Keratinocyte (primary cell): ENCODE measurements at regions not wholly inside any gene's neighbourhood (a gene's known extent, or its start where the extent isn't known, plus 50 kb on each side); places are given as distances from the start of the nearest gene placed in this dataset.

Experiments
- DNase-seq: peaks from one replicate; pipeline ENCODE4 v3.0.0-alpha.2; 2011; ENCODE audit warnings: low read depth, missing footprints, low spot score
- FAIRE-seq: peaks from 2 replicates; lab custom pipeline; 2011; peaks lifted over from hg19 to GRCh38; lab: Jason Lieb, UNC
- H2AFZ ChIP-seq: 2 replicates; pipeline ENCODE4 v1.6.0; 2012; ENCODE audit warnings: low read length, control low read depth, inconsistent platforms; ENCODE audit not compliant: control insufficient read depth
- H3K27ac ChIP-seq: 2 replicates; pipeline ENCODE4 v1.5.1; 2011; ENCODE audit warnings: low read length; ENCODE audit not compliant: control insufficient read depth, insufficient read depth
- H3K27me3 ChIP-seq: 3 replicates; pipeline ENCODE4 v1.6.0; 2011; ENCODE audit warnings: low read length; ENCODE audit not compliant: control insufficient read depth, insufficient read depth; ENCODE audit errors: extremely low read depth
- H3K36me3 ChIP-seq, 2 experiments: 2 replicates in 1 of 2; 3 replicates in 1 of 2; pipeline ENCODE4 v1.5.1; 2011; ENCODE audit warnings: low read length in 2 of 2, mild to moderate bottlenecking in 1 of 2; ENCODE audit not compliant: control insufficient read depth in 2 of 2, insufficient read depth in 2 of 2; ENCODE audit errors: extremely low read depth in 1 of 2
- H3K4me1 ChIP-seq: 3 replicates; pipeline ENCODE4 v1.5.1; 2011; ENCODE audit warnings: low read length; ENCODE audit not compliant: control insufficient read depth, insufficient read depth; ENCODE audit errors: extremely low read depth
- H3K4me2 ChIP-seq: 3 replicates; pipeline ENCODE4 v1.6.0; 2011; ENCODE audit warnings: low read depth, low read length; ENCODE audit not compliant: control insufficient read depth, insufficient read depth; ENCODE audit errors: extremely low read depth
- H3K4me3 ChIP-seq, 3 experiments: fragments of 200-600 bp in 1 of 3; sonication (generic) in 1 of 3; 2 replicates in 2 of 3; 3 replicates in 1 of 3; pipeline ENCODE4 v1.5.1; 2011 to 2016; ENCODE audit warnings: low read length in 3 of 3, mild to moderate bottlenecking in 3 of 3, control low read depth in 2 of 3, inconsistent platforms in 1 of 3, low read depth in 1 of 3, mixed read lengths in 1 of 3, mixed run types in 1 of 3, moderate library complexity in 1 of 3; ENCODE audit not compliant: control insufficient read depth in 2 of 3, insufficient read depth in 2 of 3; ENCODE audit errors: extremely low read depth in 1 of 3
- H3K79me2 ChIP-seq: 2 replicates; pipeline ENCODE4 v1.6.0; 2012; ENCODE audit warnings: low read length; ENCODE audit not compliant: control insufficient read depth, insufficient read depth
- H3K9ac ChIP-seq: 3 replicates; pipeline ENCODE4 v1.6.0; 2011; ENCODE audit warnings: low read length; ENCODE audit not compliant: control insufficient read depth, insufficient read depth; ENCODE audit errors: extremely low read depth
- H3K9me1 ChIP-seq: 3 replicates; pipeline ENCODE4 v1.6.0; 2011; ENCODE audit warnings: low read length; ENCODE audit not compliant: control insufficient read depth, insufficient read depth; ENCODE audit errors: extremely low read depth
- H3K9me3 ChIP-seq: 2 replicates; pipeline ENCODE4 v1.5.1; 2012; ENCODE audit warnings: low read depth, low read length; ENCODE audit not compliant: control insufficient read depth
- H4K20me1 ChIP-seq: 3 replicates; pipeline ENCODE4 v1.6.0; 2011; ENCODE audit warnings: low read length; ENCODE audit not compliant: control insufficient read depth, insufficient read depth; ENCODE audit errors: extremely low read depth
- EZH2 ChIP-seq: IDR thresholded peaks from one replicate; pipeline ENCODE4 v1.6.1; 2012; ENCODE audit warnings: inconsistent platforms, mild to moderate bottlenecking, low read length, moderate library complexity
- dilution Hi-C: fragments of 300-500 bp; cut with MboI; formaldehyde crosslinking; loops from one replicate; pipeline ENCODE4 v1.7.0; 2020; ENCODE audit warnings: low sequenced_read_pairs; ENCODE audit not compliant: extremely low pct_ligation_motif_present
- TF ChIP-seq, protein P1 (sequence below), 3 experiments: IDR thresholded peaks in 1 of 3; conservative IDR thresholded peaks in 1 of 3; optimal IDR thresholded peaks in 1 of 3; 2 replicates in 2 of 3; 3 replicates in 1 of 3; pipeline versions ENCODE3 to v1.5.1; 2011; ENCODE audit warnings: low read length in 3 of 3, mild to moderate bottlenecking in 3 of 3, moderate library complexity in 2 of 3, control low read depth in 1 of 3, inconsistent platforms in 1 of 3; ENCODE audit not compliant: insufficient read depth in 2 of 3; ENCODE audit errors: extremely low read depth in 1 of 3

DNA sequence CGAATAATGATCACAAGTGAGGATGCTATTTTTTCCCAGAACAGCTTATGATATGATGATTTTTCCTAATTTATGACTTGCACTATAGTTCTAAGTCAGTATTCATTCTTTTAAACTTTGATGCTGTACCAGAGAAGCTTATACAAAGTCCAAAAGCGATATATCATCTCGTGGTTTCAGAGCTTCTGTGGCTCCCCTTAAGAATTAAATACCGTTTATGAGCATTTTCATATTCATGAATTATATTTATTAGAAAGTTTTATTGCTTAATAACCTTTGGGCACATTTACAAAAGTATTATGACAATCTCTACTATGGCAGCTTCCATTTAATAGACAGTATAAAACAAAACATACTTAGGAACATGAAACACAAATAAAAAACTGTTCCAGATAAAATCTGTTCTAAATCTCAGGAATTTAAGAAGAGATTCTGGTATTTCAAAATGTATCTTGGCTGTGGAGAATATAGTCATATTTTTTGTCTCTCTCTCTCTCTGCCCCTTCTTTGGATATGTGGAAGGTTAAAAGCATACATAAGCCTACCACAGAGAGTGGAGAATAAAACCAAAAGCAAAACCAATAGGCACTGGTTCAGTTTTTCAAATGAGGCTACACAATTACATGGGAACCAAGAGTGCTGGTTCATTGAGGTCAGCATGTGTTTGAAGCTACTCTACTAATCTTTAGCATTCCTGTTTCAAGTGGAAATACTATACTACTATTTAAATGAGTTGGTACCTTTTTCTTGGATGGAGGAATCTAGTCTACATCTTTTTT lies 884.5 kb upstream of the GJE1 start:
- Histone ChIP-seq H3K4me2 (no peak overlapping the region), H3K36me3 (no peaks in the 10 kb centered on the region), H3K79me2 (no peaks in the 10 kb centered on the region), H2AFZ (no peak overlapping the region), H3K9me1 (no peaks in the 10 kb centered on the region), H3K9ac (no peak overlapping the region), H3K4me1 (no peaks in the 10 kb centered on the region), H3K27me3 (no peaks in the 10 kb centered on the region), H3K27ac (no peak overlapping the region), H3K9me3 (no peaks in the 10 kb centered on the region), H3K4me3 (no peak overlapping the region), H4K20me1 (no peaks in the 10 kb centered on the region)
- dilution Hi-C loops, result no loop called here
- FAIRE-seq (no peak), DNase-seq (no peak)
- TF ChIP-seq, protein P1, sequence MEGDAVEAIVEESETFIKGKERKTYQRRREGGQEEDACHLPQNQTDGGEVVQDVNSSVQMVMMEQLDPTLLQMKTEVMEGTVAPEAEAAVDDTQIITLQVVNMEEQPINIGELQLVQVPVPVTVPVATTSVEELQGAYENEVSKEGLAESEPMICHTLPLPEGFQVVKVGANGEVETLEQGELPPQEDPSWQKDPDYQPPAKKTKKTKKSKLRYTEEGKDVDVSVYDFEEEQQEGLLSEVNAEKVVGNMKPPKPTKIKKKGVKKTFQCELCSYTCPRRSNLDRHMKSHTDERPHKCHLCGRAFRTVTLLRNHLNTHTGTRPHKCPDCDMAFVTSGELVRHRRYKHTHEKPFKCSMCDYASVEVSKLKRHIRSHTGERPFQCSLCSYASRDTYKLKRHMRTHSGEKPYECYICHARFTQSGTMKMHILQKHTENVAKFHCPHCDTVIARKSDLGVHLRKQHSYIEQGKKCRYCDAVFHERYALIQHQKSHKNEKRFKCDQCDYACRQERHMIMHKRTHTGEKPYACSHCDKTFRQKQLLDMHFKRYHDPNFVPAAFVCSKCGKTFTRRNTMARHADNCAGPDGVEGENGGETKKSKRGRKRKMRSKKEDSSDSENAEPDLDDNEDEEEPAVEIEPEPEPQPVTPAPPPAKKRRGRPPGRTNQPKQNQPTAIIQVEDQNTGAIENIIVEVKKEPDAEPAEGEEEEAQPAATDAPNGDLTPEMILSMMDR (optimal IDR thresholded peaks at IDR 0.05 in 1 of 3, IDR thresholded peaks at IDR 0.05 in 1 of 3, conservative IDR thresholded peaks at IDR 0.05 in 1 of 3; ENCODE audit: extremely low read depth in 1 of 3, insufficient read depth in 2 of 3, low read length in 3 of 3), result no peak
- no peak for TF ChIP-seq EZH2

DNA sequence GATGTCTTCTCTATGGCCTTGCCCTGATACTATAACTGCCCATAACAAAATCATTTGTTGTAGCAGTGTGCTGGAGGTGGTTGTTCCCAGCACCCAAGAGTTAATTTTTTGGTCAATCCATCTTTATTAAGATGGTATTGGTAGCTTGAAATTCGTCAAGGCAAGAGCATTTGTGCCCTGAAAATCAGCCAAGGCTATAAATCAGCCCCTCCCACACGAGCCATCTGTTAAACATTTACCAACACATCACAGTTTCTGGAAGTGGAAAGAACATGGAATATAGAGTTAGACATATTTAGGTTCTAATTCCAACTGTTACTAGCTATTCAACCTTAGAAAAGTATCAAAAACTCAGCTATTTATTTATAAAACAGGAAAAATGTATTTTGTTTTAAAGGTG lies 888.4 kb upstream of the GJE1 start:
- no peak for DNase-seq
- dilution Hi-C loops, result no loop called here
- Histone ChIP-seq H3K79me2 (no peaks in the 10 kb centered on the region), H3K4me1 (no peaks in the 10 kb centered on the region), H3K9me3 (no peaks in the 10 kb centered on the region), H3K27me3 (no peaks in the 10 kb centered on the region), H3K27ac (no peak overlapping the region), H3K4me2 (no peak overlapping the region), H3K9ac (no peak overlapping the region), H3K9me1 (no peaks in the 10 kb centered on the region), H3K4me3 (no peak overlapping the region), H2AFZ (no peak overlapping the region), H3K36me3 (no peaks in the 10 kb centered on the region), H4K20me1 (no peaks in the 10 kb centered on the region)
- no peak for TF ChIP-seq EZH2
- TF ChIP-seq, protein P1 (optimal IDR thresholded peaks at IDR 0.05 in 1 of 3, IDR thresholded peaks at IDR 0.05 in 1 of 3, conservative IDR thresholded peaks at IDR 0.05 in 1 of 3; ENCODE audit: extremely low read depth in 1 of 3, insufficient read depth in 2 of 3, low read length in 3 of 3), result no peak
- FAIRE-seq, result no peak
